ENCODE measurements at regions not wholly inside any gene's neighbourhood (a gene's known extent, or its start where the extent isn't known, plus 50 kb on each side); places are given as distances from the start of the nearest gene placed in this dataset.

DNA sequence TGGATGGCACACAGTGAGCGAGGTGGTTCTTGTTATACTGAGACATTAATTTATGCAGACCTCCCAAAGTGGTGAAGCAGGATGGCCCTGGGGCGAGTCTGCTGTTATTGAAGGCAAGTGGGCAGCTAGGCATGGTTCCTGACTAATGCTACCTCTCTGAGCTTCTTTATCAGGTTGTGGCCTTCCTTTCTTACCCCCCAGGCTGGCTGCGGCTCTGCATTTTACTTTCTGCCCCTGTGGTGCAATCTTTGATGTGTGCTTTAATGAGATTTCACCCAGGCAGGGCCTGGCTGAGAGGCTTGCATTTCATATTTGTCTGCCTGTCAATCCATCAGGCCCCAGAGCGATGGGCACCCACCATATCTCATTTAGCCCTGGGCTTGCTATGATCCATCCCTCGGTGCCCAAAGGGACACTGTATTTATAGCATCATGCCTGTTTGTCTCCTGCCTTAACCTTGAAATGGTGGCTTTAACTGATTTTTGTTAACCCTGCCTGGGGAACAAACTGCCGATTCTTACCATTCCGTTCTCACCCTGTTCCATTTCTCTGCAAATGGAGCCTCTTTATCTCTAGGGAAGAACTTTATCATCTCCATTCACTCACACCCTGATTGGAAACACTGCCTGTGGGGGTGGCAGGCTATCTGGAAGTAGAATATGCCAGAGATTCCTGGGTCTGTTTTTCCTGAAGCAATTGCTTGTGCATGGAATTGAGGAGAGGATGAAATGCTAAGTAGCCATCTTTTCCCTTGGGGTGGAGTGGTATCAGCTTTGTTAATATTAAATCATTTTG, 316.2 kb upstream of the THSD7B start:
- no peak for DNase-seq

DNA sequence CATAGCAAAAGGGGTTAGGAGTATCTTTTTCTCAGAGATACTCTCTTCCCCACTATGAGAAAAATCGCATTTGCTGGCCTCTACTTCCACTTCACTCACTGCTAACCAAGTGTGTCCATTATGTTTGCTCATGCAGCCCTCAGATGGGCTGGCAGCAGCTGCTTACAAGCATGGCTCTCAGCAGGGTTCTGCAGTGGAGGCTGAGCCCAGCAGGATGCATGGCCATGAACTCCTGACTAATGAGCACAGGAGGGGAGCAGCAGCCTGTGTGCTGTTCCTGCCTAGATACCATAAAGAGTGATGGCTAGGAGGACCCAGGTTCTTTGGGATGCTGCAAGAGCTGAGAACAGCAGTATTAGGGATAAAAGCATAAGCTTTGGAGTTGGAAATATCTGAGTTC, 316.9 kb upstream of the THSD7B start:
- DNase-seq, result no peak

DNA sequence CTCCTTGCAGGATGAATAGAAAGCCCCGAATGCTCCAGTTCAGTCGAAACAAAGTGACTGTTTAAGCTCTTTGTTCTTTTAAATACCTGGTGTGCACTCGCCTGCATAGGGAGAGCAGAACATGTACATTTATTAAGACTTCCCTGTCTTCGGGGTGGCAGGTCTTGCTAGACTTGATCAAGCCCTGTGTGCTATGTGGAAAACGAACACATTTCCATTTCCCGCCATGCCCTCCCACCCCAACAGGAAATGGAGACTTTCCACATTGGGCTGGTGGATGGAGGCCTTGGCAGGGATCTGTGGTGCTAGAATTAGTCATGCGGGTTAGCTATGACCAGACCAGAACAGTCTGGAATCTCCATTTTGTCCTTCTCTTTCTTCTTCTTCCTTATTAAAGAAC, 321.0 kb upstream of the THSD7B start:
- no peak for DNase-seq

DNA sequence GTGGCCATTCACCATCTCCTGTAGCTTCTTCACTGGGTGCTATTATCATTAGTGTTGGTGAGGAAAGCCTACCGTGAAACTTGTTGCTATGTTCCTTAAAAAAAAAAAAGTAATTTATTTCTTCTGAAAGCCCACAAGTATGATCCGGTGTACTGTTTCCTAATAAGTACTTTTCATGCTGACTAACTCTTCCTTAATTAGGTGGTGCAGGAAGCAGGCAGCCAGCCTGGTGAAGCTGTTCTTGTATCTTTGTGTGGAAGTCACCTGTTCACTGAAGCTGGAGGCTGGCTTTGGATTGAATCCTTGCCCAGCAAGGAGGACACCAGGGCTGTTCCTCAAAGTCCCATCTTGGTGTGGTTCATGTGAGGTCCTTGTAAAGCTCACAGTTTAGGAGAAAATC, 321.7 kb upstream of the THSD7B start:
- DNase-seq, result no peak

DNA sequence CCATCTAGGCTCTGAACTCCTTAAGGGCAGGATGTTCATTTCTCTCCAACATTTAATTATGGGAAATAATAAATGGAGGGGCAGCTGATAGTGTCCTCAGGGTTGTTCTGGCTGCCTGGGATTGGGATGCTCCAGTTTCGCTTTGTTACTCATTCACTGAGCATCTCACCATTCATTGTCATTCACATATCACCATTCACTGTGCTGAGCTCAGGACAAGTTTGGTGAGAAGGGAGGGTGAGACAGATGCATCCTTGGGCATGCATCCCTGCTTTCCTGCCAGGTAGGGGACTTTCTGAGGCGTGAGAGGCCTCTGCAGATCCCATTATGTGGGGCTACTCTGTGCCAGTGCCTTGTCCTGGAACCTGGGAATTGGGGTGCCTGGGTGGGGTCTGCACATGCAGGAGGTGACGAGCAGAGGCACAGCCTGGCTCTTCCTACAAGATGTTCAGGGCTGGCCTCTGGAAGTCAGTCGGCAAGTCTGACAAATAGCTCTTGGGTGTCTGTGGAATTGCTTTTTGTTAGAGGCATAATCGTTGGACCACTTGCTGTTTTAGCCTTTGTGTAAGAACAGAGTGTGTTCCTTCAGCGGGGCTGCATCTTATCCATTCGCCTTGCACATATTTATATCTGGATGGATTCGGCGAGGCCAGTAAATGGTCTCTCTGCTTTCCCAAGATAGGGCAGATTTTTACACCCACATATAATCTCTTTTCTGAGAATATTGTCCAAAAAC, 323.2 kb upstream of the THSD7B start:
- no peak for DNase-seq

DNA sequence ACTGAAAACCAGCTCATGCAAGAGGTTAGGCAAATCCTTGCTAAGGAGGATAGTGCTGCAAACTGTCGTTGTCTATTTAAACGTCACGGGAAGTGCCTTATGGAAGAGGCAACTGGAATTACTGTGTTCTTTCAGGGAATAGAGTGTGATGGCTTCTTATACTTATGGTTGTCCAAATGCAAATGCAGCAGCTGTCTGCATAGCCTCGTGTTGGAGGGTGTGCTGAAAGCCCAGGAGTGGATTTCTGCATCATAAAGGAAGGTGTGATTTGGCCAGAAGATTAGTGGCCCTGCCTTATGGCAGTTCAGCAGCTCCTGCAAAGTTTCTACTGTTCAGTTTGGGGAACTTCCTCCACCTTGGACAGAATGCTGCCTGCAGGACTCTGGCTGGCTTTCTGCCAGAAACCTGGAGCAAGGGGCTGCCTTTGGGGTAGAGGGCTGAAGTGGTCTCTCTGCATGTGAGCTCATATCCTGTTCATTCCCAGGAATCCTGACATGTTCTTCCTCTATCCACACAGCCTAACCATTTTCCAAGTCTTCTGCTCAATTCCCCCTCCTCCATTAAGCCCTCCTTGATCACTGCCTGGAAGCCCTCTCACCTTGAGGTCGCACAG, 321.2 kb upstream of the CXCR4 start:
- no peak for DNase-seq

DNA sequence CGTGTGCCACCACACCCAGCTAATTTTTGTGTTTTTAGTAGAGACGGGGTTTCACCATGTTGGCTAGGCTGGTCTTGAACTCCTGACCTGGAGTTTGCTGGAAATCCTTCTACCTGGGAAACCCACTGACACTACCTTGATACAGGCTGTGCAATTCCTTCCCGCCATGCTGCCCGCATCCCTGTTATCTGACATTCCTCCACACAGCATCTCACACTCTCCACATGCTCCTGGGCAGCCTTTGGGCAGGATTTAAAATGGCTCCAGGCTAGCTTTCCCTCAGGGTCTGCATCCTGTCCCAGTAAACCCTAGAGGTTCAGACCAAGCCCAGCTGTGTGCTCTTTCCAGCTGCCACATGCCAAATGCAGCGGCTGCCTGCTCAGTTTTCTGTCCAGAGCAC, 319.5 kb upstream of the CXCR4 start:
- DNase-seq, result no peak

DNA sequence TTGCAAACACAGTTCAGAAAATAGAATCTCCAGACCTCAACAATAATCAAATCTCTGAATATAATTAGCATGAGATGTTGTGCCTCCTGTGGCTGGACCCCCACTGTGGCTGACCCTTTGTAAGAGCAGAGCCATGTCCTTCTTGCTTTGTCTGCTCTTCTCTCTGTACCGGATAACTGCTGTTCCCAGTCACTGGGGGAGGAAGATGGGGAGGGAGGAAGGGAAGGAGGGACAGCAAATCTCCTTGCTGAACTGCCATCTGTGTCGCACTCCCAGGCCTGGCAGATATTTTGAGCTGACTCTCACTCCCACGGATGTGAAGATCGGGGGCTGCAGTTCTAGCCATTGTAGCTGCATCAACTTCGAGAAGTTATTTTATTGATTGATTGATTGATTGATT, 319.0 kb upstream of the CXCR4 start:
- no peak for DNase-seq

DNA sequence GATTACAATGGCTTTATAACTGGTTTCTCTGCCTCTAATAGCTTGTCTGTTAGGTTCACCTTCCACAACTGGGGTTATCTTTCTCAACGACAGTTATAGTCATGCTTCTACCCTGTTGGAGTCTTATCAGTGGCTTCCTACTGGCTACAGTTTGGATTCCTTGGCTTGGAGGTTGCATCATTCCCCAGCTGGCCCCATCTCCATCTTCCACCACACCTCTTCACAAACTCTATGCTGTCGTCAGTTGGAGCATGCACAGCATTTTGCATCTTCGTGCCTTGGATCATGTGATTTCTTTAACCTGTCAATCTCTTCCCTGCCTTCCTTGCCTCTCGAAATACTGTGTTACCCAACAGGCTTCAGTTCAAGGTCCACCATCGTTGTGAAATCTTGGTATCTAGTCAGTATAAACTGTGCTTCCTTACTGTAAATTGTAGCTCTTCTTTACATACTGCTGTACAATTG, 316.3 kb upstream of the CXCR4 start:
- no peak for DNase-seq

DNA sequence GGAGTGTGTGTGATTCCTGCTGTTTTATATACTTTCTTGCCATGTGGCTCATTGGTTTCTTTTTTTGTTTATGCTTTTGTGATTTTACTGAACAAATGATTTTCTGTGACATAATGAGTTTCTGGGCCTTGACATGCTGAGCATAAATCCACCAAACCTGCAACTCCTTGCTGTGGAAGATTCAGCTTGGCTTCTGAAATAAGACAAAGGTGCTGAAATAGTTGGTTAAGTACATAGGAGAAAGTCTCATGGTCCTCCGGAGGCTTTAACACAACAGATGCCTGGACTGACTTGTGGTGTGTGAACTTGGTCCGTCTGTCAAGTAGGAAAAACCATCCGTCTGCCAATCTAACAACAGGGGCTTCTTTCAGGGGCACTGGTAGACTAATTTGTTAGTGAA, 315.3 kb upstream of the CXCR4 start:
- no peak for DNase-seq

DNA sequence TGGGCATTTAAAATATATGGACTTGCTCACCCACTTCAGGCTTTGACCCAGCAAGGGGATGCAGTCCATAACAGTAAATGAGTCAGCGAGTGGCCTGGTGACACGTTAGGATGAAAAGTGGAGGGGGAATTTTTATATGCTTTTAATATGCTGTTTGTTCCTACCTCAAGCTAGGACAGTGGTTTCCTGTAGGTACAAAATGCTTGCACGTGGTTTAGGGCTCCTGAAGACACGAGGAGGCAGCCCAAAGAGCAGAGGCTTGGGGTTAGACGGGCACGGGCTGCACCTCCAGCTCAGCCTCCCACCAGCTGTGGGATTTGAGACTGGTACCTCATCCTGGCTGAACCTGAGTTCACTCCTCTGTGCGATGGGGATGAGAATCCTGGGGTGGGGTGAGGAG, 306.2 kb upstream of the CXCR4 start:
- no peak for DNase-seq

DNA sequence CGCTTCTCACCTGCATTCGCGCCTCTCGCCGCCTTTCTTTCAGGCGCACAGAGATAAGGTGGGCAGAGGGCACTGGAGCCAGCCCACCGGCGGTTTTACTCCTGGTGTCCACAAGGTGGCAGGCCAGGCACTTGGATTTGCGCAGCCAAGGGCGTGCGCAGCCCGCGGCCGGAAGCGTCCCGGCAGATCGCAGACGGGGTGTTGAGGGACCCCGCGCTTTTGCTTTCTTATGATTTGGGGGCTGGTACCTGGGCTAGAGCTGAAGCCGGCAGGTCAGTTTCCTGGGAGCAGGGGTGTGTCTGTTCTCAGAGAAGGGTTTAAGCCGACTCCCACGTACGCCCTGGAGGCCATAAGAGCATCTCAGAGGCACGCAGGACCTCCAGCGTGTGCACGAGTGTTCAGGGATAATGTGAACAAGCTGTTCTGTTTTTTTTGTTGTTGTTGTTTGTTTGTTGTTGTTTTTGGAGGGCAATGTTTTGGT, 305.6 kb upstream of the CXCR4 start:
- DNase-seq, result peak; percentile 83

DNA sequence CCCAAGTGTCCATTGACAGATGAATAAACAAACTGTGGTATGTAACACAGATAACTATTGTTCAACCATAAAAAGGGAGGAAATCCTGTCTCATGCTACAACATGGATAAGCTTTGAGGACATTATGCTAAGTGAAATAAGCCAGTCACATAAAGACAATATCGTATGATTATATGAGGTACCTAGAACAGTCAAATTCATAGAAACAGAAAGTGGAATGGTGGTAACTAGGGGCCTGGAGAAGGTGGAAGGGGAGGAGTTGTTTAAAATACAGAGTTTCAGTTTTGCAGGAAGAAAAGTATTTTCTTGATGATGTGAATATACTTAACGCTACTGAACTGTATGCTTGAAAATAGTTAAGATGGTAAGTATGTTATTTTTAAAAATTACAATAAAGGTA, 304.6 kb upstream of the CXCR4 start:
- no peak for DNase-seq

DNA sequence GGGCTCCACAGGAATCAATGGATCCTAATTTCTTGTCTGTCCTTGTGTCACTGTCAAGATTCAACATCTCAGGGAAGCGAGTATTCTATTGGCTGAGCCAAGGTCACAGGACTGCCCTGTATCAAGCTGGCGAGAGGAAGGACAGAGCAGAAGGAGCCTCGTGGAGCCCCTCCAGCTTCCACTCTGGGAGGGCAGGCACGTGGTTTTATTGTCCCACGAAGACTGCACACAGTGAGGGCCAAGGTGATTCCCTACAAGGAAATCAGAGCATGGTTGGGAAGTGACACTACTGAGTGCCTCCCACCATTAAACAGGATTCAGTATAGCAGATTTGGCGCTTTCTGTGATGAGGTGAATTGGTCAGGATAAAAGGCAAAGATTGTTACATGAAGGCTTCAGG, 302.4 kb upstream of the CXCR4 start:
- no peak for DNase-seq

DNA sequence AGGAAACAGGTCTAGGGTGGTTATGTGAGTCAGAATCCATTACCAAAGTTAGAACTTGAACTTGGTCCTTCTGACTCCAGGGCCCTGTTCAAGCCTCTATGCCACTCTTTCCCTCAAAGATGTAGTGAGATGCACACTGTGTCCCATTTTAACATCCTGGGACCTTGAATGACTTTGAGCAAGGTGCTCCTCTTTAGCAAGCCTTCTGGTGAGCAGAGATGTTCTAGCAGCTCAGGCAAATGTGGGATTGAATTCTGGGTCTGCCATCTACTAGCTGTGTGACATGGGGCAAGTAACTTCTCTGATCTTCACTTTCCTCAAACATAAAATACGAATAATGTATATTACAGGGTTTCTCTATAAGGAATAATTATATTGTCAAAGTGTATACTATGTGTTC, 294.0 kb upstream of the CXCR4 start:
- DNase-seq, result no peak

DNA sequence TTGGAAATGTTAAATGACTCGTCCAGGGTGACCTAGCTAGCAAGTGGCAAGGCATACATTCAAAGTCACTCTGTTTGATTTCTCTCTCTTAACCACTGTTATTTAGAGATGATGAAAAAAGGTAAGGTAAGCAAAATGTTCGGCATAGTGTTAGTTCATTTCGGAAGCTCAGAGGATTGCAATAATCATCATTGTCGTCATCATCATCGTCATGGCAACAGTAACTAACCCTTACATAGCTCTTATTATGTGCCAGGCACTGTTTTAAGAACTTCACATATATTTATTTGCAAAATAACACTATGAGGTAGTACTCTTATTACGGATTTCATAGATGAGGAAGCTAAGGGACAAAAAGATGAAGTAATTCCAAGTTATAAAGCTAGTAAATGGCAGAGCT, 292.7 kb upstream of the CXCR4 start:
- DNase-seq, result no peak

DNA sequence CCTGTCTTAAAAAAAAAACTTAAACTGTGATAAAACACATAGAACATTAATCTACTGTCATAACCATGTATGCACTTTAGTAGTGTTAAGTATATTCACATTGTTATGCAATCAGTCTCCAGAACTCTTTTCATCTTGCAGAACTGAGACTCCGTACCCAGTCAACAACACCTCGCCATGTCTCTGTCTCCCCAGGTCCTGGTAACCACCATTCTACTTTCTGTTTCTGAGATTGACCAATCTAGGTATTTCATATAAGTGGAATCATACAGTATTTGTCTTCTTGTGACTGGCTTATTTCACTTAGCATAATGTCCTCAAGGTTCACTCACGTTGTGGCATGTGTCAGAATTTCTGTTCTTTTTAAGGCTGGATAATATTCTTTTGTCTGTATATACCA, 290.8 kb upstream of the CXCR4 start:
- no peak for DNase-seq

DNA sequence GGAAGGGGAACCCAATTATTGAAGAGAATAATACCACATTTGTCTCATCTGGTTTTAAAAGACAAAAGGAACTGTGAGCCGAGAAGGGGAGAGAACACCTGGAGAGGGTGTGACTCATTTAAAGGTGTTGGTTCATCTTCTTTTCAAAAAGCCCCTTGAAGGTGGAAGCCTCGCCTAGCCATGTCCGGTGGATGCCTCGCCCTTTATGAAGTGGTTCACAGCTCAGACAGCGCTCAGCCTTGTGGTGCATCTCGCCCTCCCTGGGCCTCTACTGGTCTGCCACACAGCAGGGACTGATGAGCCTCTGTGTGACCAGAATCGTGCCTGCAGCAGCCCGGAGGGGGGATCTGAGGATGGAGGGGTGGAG, 290.0 kb upstream of the CXCR4 start:
- no peak for DNase-seq

DNA sequence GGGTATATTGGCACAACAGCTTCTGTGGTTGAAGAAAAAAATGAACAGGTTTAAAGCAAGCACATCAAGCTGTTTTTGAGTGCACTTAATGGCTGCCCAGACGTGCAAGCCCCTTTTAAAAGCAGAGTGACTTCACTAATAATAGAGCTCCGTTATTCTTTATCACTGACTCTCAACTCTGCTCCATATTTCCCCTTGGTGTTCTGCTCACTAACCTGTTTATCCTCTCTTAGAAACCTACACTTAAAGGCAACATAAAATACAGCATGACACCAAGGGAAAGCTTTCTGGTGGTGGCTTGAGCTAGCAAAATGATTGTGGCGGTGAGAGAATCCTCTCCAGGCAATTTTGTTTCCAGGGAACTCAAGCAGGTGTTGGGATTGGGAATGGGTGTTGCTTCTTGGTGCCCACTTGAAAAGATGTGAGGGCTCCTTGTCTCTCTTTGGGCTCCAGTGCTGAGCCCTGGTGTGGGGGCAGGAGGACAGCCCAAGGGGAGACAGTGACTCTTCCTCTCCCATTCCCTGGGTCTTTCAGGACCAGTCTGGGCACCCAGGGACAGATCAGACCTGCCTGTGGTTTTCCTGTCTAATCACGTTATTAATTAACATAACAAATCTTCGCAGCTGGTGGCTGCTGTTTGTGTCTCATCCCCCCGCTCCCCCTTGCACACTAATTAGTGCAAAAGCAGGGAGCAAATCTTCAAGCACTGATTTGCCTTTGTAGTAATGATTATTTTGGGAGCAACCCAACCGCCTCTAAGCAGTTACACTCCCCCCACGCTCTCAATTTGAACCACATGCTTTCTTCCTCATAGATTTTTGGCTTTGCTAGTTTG, 289.4 kb upstream of the CXCR4 start:
- no peak for DNase-seq

DNA sequence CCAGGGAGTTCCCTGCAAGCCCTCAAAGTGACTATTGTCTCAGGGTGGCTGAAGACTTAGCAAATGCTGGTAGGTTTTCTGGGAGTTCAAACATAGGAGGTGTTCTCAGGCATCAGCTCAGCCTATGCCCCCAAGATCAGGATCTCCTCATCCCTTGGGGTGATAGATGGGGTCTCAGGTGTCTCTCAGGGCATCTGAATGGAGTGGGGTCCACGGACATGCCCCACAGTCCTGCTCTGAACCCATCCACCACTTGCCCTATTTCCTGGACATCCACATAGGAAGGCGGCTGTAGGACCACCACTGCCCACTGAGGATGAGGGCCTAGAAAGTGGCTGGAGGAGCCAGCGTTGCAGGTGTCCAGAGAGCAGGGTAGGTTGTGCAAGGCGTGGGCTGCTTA, 287.0 kb upstream of the CXCR4 start:
- DNase-seq, result no peak

DNA sequence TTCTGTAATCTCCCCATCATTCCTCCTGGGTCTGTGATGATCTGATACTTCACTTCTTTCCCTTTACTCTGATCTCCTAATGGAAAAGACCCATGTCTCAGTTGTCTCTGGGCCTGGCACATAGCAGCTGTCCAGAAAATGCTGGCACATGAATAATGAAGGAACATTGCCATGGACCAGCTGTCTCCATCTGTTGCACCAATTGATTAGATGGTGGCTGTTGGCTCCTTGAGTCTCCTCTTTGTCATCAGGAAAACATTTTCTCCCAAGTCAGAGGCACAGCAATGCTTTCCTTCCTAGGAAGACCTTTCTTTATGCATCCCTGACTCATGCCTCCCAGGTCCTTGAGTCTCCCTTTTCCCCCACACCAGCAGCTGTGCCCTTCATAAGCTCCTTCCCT, 286.2 kb upstream of the CXCR4 start:
- no peak for DNase-seq

DNA sequence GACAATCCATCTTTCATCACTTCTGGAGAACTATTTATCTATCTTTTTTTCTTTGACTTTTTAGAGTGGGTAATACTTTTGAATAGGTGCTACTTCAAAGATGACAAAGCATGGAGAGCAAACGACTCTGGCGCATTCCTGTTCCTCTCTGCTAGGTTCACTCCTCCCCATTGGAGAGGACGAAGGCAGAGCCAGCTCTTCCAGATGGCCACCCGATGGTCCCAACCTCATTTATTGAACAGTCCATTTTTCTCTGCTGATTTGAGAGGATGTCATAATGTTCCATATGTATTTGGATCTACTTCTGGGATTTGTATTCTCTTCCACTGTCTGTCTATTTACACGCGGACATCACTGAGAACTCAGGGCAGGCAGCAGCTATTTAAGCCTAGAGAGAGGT, 284.3 kb upstream of the CXCR4 start:
- DNase-seq, result no peak

DNA sequence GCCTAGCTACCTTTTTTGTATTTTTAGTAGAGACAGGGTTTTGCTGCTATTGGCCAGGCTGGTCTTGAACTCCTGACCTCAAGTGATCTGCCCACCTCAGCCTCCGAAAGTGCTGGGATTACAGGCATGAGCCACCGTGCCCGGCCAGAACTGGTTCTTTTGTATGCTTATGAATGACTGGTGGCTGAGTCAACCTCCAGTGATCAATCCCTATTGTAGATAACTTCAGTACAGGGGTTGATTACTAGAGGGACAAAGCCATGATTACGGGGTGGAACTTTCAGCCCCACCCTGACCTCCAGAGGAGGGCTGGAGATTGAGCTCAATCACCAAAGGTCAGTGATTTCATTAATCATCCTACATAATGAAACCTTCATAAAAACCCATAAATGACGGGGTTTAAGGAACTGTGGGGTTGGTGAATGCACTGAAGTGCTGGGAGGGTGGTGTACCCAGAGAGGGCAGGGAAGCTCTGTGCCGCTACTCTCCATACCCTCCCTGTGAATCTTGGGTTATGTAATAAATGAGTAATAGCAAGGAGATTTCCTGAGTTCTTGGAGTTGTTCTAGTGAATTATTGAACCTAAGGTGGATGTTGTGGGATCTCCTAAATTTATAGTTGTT, 281.8 kb upstream of the CXCR4 start:
- no peak for DNase-seq

Measured in stimulated activated CD4-positive, alpha-beta T cell treated with anti-CD3 and anti-CD28 coated beads, Interleukin-4, amount 100 ng/mL, for 24 hours (primary cell).